SH-SY5Y (cell line): ENCODE measurements at regions not wholly inside any gene's neighbourhood (a gene's known extent, or its start where the extent isn't known, plus 50 kb on each side); places are given as distances from the start of the nearest gene placed in this dataset.

Source experiments
- GATA2 ChIP-seq: IDR thresholded peaks from 2 replicates; pipeline ENCODE4 v1.6.1; 2011; ENCODE audit warnings: mild to moderate bottlenecking, low read depth, low read length
- GATA3 ChIP-seq: IDR thresholded peaks from 2 replicates; pipeline ENCODE4 v1.6.1; 2011; ENCODE audit warnings: low read depth, mild to moderate bottlenecking, low read length, moderate library complexity

DNA sequence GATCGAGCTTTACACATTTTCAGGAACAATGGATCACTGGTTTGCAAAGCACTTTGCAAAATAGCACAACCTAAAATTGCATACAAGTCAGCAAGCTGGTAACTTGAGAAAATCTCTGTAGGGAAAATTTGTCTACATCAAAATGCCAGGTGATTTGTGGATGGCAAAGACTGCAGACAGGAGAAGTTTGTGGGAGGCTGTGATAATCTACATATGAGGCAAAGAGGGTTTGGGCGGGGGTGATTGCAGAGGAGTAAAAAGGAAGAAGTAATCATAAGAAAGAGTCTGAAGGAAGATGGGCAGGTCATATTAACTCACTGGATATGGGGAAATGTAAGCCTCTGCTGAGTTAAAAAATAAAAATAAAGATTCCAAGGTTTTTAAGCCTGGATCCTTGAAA is 166.3 kb upstream of the STXBP5 start:
- TF ChIP-seq GATA2 (no peak), GATA3 (no peak)

DNA sequence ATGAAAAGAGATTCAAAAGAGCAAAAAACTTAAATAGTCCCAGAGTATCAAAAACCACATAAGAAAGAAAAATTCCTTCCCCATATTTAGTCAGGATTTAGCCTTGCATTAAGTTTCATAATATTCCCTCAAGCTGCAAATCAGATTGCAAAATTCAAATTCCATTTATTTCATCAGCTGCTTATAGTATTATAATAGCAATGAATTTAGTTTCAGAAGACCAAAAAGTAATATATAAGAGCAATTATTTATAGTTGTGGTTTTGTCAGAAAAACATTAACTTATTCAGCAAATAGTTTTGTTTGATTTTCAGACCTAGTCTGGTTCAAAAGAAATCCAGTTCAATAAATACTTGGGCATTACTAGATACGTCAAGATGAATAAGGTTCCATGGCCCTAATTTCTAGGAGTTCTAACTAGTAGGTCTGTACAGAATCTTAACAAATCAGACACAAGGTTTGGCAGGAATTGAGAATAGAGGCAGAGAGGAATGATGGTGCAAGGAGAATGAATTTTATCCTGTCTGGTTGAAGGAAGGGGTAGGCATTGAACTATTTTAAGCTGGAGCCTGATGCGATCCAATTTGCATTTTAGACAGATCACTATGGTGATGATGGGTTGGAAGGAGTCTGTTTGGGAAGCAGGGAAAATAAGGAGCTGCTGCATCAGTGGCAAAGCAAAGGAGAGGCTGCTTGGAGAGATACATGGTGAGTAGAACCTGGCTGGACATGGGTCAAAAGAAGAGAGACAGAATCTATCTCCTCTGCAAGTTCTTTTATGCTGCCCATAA is 163.9 kb upstream of the STXBP5 start:
- TF ChIP-seq GATA3: no peak
- no peak for TF ChIP-seq GATA2

GRCh38 chr6:147042679-147043078 is 161.5 kb upstream of the STXBP5 start:
- TF ChIP-seq GATA2 (no peak), GATA3 (no peak)

GRCh38 chr6:147043994-147044477 is 160.2 kb upstream of the STXBP5 start:
- TF ChIP-seq GATA2: no peak
- TF ChIP-seq GATA3: no peak

GRCh38 chr6:147046141-147046877 is 157.9 kb upstream of the STXBP5 start:
- TF ChIP-seq GATA3 (no peak), GATA2 (no peak)

DNA sequence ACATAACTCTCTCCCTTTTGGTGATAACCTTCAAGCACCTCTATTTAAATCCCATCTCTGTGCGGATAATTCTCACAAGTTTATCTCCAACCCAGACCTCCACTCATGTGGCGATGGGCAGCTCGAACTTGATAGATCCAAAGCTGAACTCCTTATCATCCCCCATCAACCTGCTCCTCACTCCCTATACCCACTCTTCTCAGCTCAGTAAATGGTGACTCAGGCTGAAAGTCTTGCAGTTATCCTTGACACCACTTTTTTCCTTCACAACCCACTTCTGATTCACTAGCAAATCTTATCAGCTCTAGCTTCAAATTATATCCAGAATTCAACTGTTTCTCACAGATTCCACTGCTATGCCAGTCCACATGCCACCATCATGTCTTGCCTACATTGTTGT is 155.3 kb upstream of the STXBP5 start:
- TF ChIP-seq GATA2 (no peak), GATA3 (no peak)

- TF ChIP-seq GATA3 (no peak), GATA2 (no peak)
Measured at GRCh38 chr6:147053311-147053921, 150.8 kb upstream of the STXBP5 start.

DNA sequence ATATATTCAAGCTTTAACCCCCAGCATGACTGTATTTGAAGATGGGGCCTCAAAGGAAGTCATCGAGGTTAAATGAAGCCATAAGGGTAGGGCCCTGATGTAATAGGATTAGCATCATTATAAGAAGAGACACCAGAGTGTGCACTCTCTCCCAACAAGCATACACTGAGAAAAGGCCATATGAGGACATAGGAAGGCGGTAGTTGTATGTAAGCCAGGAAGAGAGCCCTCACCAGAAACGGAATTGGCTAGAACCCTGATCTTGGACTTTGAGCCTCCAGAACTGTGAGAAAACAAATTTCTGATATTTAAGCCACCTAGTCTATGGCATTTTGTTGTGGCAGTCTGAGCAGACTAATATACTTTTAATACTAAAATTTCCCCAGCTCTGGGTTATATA is 150.1 kb upstream of the STXBP5 start:
- no peak for TF ChIP-seq GATA2
- no peak for TF ChIP-seq GATA3

GRCh38 chr6:147054871-147055270 is 149.3 kb upstream of the STXBP5 start:
- no peak for TF ChIP-seq GATA2
- no peak for TF ChIP-seq GATA3

DNA sequence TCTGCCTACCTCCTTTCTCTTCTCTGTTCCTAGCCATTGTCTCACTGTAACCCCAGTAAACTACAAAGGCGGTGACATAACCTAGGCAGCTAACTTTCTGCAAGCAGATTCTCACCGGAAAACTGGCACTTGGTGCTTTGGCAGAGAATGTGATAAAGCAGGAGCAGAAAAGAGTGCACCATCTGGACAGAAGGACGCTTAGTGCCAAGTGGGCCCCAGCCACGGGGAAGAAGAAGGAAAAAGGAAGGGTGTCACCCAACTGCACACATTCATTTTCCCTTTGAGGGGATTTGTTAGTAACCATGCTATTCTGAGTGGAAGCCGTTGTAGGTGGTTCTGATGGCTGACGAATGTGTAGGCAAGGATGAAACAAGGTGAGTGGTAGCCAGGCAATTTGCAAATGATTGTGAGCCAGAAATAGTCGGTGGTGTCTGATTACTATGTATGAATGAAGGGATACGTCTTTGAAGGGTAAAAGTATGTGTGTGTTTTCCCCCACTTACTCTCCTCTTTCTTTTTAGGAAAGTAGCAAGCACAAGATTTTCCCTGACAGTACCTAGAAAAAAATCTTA is 148.3 kb upstream of the STXBP5 start:
- TF ChIP-seq GATA3: no peak
- TF ChIP-seq GATA2: no peak

GRCh38 chr6:147057188-147057587 is 147.0 kb upstream of the STXBP5 start:
- TF ChIP-seq GATA3: no peak
- TF ChIP-seq GATA2: no peak

- TF ChIP-seq GATA2: no peak
- TF ChIP-seq GATA3: no peak
Measured at GRCh38 chr6:147057705-147058342, 146.4 kb upstream of the STXBP5 start.

- TF ChIP-seq GATA3 (no peak), GATA2 (no peak)
Measured at GRCh38 chr6:147058786-147059385, 145.3 kb upstream of the STXBP5 start.

DNA sequence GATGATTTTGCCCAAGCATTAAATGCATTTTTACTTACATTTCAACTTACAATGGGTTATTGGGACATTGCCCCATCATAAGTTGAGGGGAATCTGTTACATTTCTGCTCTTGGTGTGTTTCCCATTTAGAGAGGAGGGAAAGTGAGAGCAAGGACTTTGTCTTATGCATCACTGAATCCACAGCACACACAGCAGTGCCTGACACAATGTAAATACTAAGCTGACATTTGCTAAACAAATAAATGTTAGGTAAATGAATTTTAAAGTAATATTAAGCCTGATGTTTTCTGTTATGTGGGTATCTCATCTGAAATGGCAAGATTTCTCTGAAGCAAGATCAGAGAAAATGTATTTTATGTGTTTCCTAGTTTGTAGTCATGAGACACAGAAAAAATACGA is 143.6 kb upstream of the STXBP5 start:
- TF ChIP-seq GATA3 (no peak), GATA2 (no peak)
